GM23248 (cell line): ENCODE measurements at regions not wholly inside any gene's neighbourhood (a gene's known extent, or its start where the extent isn't known, plus 50 kb on each side); places are given as distances from the start of the nearest gene placed in this dataset.

Source experiments
- DNase-seq: peaks from one replicate; pipeline ENCODE4 v3.0.0-alpha.2; 2015
- H2AFZ ChIP-seq: fragments of 200-600 bp; sonication (generic); 2 replicates; pipeline ENCODE4 v1.6.1; 2016; ENCODE audit warnings: antibody characterized with exemption
- H3F3A ChIP-seq: fragments of 200-600 bp; sonication (generic); 2 replicates; pipeline ENCODE4 v1.6.1; 2016; ENCODE audit warnings: mild to moderate bottlenecking, antibody characterized with exemption, mixed run types; ENCODE audit not compliant: insufficient read depth
- H3K27ac ChIP-seq: fragments of 200-600 bp; sonication (generic); 2 replicates; pipeline ENCODE4 v1.5.1; 2016; ENCODE audit warnings: mild to moderate bottlenecking
- H3K27me3 ChIP-seq: fragments of 200-600 bp; sonication (generic); replicated peaks from 2 replicates; pipeline ENCODE4 v1.6.1; 2016; ENCODE audit warnings: mild to moderate bottlenecking; ENCODE audit not compliant: insufficient read depth
- H3K36me3 ChIP-seq: fragments of 200-600 bp; sonication (generic); 2 replicates; pipeline ENCODE4 v1.6.1; 2016; ENCODE audit warnings: low read depth, mild to moderate bottlenecking
- H3K4me1 ChIP-seq: fragments of 200-600 bp; sonication (generic); 2 replicates; pipeline ENCODE4 v1.6.1; 2016; ENCODE audit warnings: mild to moderate bottlenecking; ENCODE audit not compliant: insufficient read depth
- H3K4me2 ChIP-seq: fragments of 200-600 bp; sonication (generic); one replicate; pipeline ENCODE4 v1.6.1; 2016; ENCODE audit warnings: mild to moderate bottlenecking; ENCODE audit not compliant: unreplicated experiment
- H3K4me3 ChIP-seq: fragments of 200-600 bp; sonication (generic); 2 replicates; pipeline ENCODE4 v1.5.1; 2016; ENCODE audit warnings: mild to moderate bottlenecking
- H3K79me2 ChIP-seq: fragments of 200-600 bp; sonication (generic); 2 replicates; pipeline ENCODE4 v1.6.1; 2016; ENCODE audit warnings: mild to moderate bottlenecking; ENCODE audit not compliant: insufficient read depth
- H3K9ac ChIP-seq: fragments of 200-600 bp; sonication (generic); 2 replicates; pipeline ENCODE4 v1.6.1; 2016; ENCODE audit warnings: mild to moderate bottlenecking
- H3K9me2 ChIP-seq: fragments of 200-600 bp; sonication (generic); 2 replicates; pipeline ENCODE4 v1.6.1; 2016; ENCODE audit warnings: mixed run types, mild to moderate bottlenecking, moderate library complexity; ENCODE audit not compliant: insufficient read depth
- H3K9me3 ChIP-seq: fragments of 200-600 bp; sonication (generic); one replicate; pipeline ENCODE4 v1.6.1; 2017; ENCODE audit warnings: low read depth
- H4K20me1 ChIP-seq: fragments of 200-600 bp; sonication (generic); 2 replicates; pipeline ENCODE4 v1.6.0; 2016; ENCODE audit not compliant: insufficient read depth
- EZH2 ChIP-seq: fragments of 200-600 bp; sonication (generic); IDR thresholded peaks from 2 replicates; pipeline ENCODE4 v1.6.1; 2018; ENCODE audit warnings: antibody characterized with exemption, mild to moderate bottlenecking; ENCODE audit not compliant: insufficient read depth, poor library complexity, severe bottlenecking
- EZH2phosphoT487 ChIP-seq: fragments of 200-600 bp; sonication (generic); IDR thresholded peaks from 2 replicates; pipeline ENCODE4 v1.6.1; 2018; ENCODE audit warnings: antibody characterized with exemption, moderate library complexity, mild to moderate bottlenecking, low read depth; ENCODE audit not compliant: insufficient read depth
- WGBS, 2 experiments: methylation state at CpG; one replicate each; pipeline ENCODE4 v1.1.6; 2015 to 2017; ENCODE audit warnings: low lambda C conversion rate in 2 of 2, low coverage in 1 of 2; ENCODE audit errors: missing lambda C conversion rate in 2 of 2; 5-methylcytosine and 5-hydroxymethylcytosine counted together
- in situ Hi-C: fragments of 300-500 bp; cut with MboI; formaldehyde crosslinking; loops from 2 replicates; pipeline ENCODE4 v1.15.0; 2020

DNA sequence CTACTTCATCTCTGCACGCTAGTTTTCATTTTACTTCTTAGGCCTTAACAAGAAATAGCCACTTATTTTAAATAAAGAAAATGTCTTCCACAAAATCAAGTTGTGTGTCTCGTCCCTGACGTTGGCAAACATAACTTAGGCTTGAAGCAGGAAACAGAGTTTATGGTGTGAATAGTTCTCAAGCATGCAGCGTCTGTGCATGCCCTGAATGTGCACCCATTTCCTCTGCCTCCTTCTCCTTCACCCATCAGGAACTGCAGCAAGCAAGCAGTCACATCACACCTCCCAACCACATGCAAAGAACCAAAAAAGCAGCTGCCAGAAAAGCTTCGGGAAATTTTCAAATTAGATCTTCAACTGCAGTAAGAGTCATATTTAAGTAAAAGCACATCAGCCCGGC, 424.0 kb upstream of the IRX4 start:
- no peak overlapping the region for H3K4me3 ChIP-seq
- in situ Hi-C loops: no loop called here
- no peak overlapping the region for H3K27ac ChIP-seq
- H3K4me1 ChIP-seq: no peaks in the 10 kb centered on the region
- no peaks in the 10 kb centered on the region for H3F3A ChIP-seq
- H3K9ac ChIP-seq: no peak overlapping the region
- DNase-seq: no peak
- 20 to 23% methylated on average over 6 of the region's 6 CpGs for WGBS, 2 experiments
- H2AFZ ChIP-seq: no peak overlapping the region
- H3K9me3 ChIP-seq: no peaks in the 10 kb centered on the region
- no peaks in the 10 kb centered on the region for H3K9me2 ChIP-seq
- no peak overlapping the region for H3K4me2 ChIP-seq
- H3K79me2 ChIP-seq: no peaks in the 10 kb centered on the region
- no peaks in the 10 kb centered on the region for H3K36me3 ChIP-seq
- no peaks in the 10 kb centered on the region for H3K27me3 ChIP-seq
- TF ChIP-seq EZH2 (no peak), EZH2phosphoT487 (no peak)
- H4K20me1 ChIP-seq: no peaks in the 10 kb centered on the region

DNA sequence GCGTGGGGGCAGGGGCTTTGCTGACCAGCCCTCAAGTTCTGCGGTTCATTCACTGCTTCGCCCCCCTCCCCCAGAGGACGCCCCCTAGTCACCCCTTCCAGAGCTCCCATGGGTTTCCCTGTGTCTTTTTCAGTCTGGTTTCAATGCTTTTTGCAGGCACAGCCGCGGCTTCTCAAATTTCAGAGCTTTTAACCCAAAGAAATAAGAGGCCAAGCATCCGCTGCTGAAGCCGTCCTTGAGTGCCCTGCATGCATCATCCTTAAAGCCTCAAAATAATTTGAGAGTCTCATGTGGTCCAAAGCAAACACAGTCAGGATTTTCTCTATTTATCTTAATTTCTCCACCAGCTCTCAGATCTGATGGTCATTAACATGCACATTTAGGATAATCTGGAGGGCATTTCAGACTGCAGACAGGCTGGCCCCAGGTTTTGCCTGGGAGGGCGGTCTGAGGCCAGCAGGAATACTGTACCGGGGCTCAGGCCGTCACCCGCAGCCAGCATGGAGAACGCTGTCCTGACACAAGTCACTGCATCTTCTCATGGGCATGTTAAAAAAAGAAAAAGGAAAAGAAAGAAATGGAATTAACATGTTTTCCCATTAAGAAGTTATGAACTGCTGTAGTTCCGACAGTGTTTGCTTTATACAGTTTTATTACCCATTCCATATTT, 420.8 kb upstream of the IRX4 start:
- no peaks in the 10 kb centered on the region for H3K36me3 ChIP-seq
- H2AFZ ChIP-seq: no peak overlapping the region
- H3K27me3 ChIP-seq: no peaks in the 10 kb centered on the region
- H3K4me1 ChIP-seq: no peaks in the 10 kb centered on the region
- DNase-seq: no peak
- no peaks in the 10 kb centered on the region for H3K9me3 ChIP-seq
- H3K9ac ChIP-seq: no peak overlapping the region
- H3K9me2 ChIP-seq: no peaks in the 10 kb centered on the region
- WGBS, 2 experiments: 28 to 32% methylated on average over 12 to 14 of the region's 14 CpGs
- H3K27ac ChIP-seq: no peak overlapping the region
- in situ Hi-C loops: no loop called here
- no peak overlapping the region for H3K4me2 ChIP-seq
- no peak overlapping the region for H3K4me3 ChIP-seq
- no peaks in the 10 kb centered on the region for H4K20me1 ChIP-seq
- H3F3A ChIP-seq: no peaks in the 10 kb centered on the region
- no peaks in the 10 kb centered on the region for H3K79me2 ChIP-seq
- TF ChIP-seq EZH2 (no peak), EZH2phosphoT487 (no peak)

- no peak overlapping the region for H3K9ac ChIP-seq
- no peaks in the 10 kb centered on the region for H3K4me1 ChIP-seq
- DNase-seq: no peak
- no peaks in the 10 kb centered on the region for H3K9me3 ChIP-seq
- TF ChIP-seq EZH2phosphoT487 (no peak), EZH2 (no peak)
- no peaks in the 10 kb centered on the region for H4K20me1 ChIP-seq
- no peak overlapping the region for H2AFZ ChIP-seq
- WGBS, 2 experiments: 66 to 75% methylated on average over 16 of the region's 16 CpGs
- H3K36me3 ChIP-seq: no peaks in the 10 kb centered on the region
- H3K27ac ChIP-seq: no peak overlapping the region
- H3K9me2 ChIP-seq: no peaks in the 10 kb centered on the region
- H3K27me3 ChIP-seq: no peaks in the 10 kb centered on the region
- no peak overlapping the region for H3K4me3 ChIP-seq
- H3K79me2 ChIP-seq: no peaks in the 10 kb centered on the region
- in situ Hi-C loops: no loop called here
- no peaks in the 10 kb centered on the region for H3F3A ChIP-seq
- no peak overlapping the region for H3K4me2 ChIP-seq
Observed at GRCh38 chr5:2302169-2302568, 419.4 kb upstream of the IRX4 start.

GRCh38 chr5:2300861-2301574, 418.3 kb upstream of the IRX4 start:
- WGBS, 2 experiments: 64 to 68% methylated on average over 22 of the region's 22 CpGs
- in situ Hi-C loops: no loop called here

More at GRCh38 chr5:2300861-2301574, 418.3 kb upstream of the IRX4 start:
- Histone ChIP-seq H2AFZ (no peak overlapping the region), H3K9me3 (no peaks in the 10 kb centered on the region), H4K20me1 (no peaks in the 10 kb centered on the region), H3K4me3 (no peak overlapping the region), H3K27me3 (no peaks in the 10 kb centered on the region), H3K4me1 (no peaks in the 10 kb centered on the region), H3K4me2 (no peak overlapping the region), H3F3A (no peaks in the 10 kb centered on the region), H3K27ac (no peak overlapping the region), H3K9ac (no peak overlapping the region), H3K9me2 (no peaks in the 10 kb centered on the region), H3K79me2 (no peaks in the 10 kb centered on the region), H3K36me3 (no peaks in the 10 kb centered on the region)
- no peak for DNase-seq
- no peak for TF ChIP-seq EZH2phosphoT487
